Upper lobe of left lung (tissue), 4 donors: ENCODE measurements at regions not wholly inside any gene's neighbourhood (a gene's known extent, or its start where the extent isn't known, plus 50 kb on each side); places are given as distances from the start of the nearest gene placed in this dataset.

Experiments used
- CTCF ChIP-seq, 6 experiments: fragments of 450-650 bp in 4 of 6; fragments of 200-600 bp in 2 of 6; sonication (generic) in 2 of 6; IDR thresholded peaks; one replicate each; pipeline ENCODE4 v1.5.1; 2016 to 2019; ENCODE audit warnings: antibody characterized with exemption in 6 of 6
- EP300 ChIP-seq, 4 donors: sonication (generic); formaldehyde crosslinking; IDR thresholded peaks; one replicate each; pipeline ENCODE4 v1.5.1; 2017; ENCODE audit warnings: antibody characterized with exemption in 4 of 4, control low read depth in 2 of 4
- POLR2A ChIP-seq, 4 donors: fragments of 450-650 bp; IDR thresholded peaks; one replicate each; pipeline ENCODE4 v1.5.1; 2016 to 2017; ENCODE audit warnings: antibody characterized with exemption in 4 of 4, mild to moderate bottlenecking in 2 of 4

GRCh38 chr2:126803434-126803775 is 95.3 kb upstream of the TEX51 start:
- TF ChIP-seq EP300 (IDR thresholded peaks at IDR 0.05) (no peak), CTCF (IDR thresholded peaks at IDR 0.05) (no peak), POLR2A (IDR thresholded peaks at IDR 0.05) (no peak)
